SK-N-SH (cell line): ENCODE measurements at regions not wholly inside any gene's neighbourhood (a gene's known extent, or its start where the extent isn't known, plus 50 kb on each side); places are given as distances from the start of the nearest gene placed in this dataset.

Experiments
- CTCF ChIA-PET: fragments of 300-600, 350-600 bp; formaldehyde crosslinking; extraction: SDS; loops from one replicate; lab custom pipeline; 2021; lab: Yijun Ruan, JAX
- POLR2A ChIA-PET: fragments of 350-600 bp; sonication (Branson Sonifier 250); formaldehyde crosslinking; extraction: SDS; loops from one replicate; lab custom pipeline; 2020; ENCODE audit warnings: antibody characterized with exemption, inconsistent platforms; lab: Yijun Ruan, JAX
- DNase-seq: peaks from one replicate; pipeline ENCODE4 v3.0.0; 2012
- H2AFZ ChIP-seq: fragments of 200-600 bp; sonication (generic); 2 replicates; pipeline ENCODE4 v1.8.1; 2016; ENCODE audit warnings: antibody characterized with exemption, mild to moderate bottlenecking, low read depth
- H3F3A ChIP-seq: fragments of 200-600 bp; sonication (generic); replicated peaks from 2 replicates; pipeline ENCODE3; 2016; ENCODE audit warnings: antibody characterized with exemption, mild to moderate bottlenecking; ENCODE audit not compliant: insufficient read depth
- H3K27ac ChIP-seq, 2 experiments: fragments of 200-500 bp in 1 of 2; fragments of 200-600 bp in 1 of 2; sonication (Bioruptor generic) in 1 of 2; sonication (generic), shearing (Covaris generic) in 1 of 2; 2 replicates each; pipeline versions ENCODE4 v1.5.1 to v1.6.1; 2014 to 2016; ENCODE audit warnings: low read depth in 2 of 2, inconsistent platforms in 1 of 2, low read length in 1 of 2, mild to moderate bottlenecking in 1 of 2, mixed read lengths in 1 of 2
- H3K27me3 ChIP-seq: fragments of 200-600 bp; sonication (generic), shearing (Covaris generic); 2 replicates; pipeline ENCODE4 v1.6.1; 2016; ENCODE audit warnings: mixed run types; ENCODE audit not compliant: insufficient read depth
- H3K36me3 ChIP-seq, 2 experiments: fragments of 200-500 bp in 1 of 2; fragments of 200-600 bp in 1 of 2; sonication (Bioruptor generic) in 1 of 2; sonication (generic) in 1 of 2; replicated peaks in 1 of 2; 2 replicates each; pipeline versions ENCODE3 to v1.5.1; 2014 to 2016; ENCODE audit warnings: low read length in 1 of 2, mild to moderate bottlenecking in 1 of 2; ENCODE audit not compliant: insufficient read depth in 2 of 2, control insufficient read depth in 1 of 2
- H3K4me1 ChIP-seq, 2 experiments: fragments of 200-500 bp in 1 of 2; fragments of 200-600 bp in 1 of 2; sonication (Bioruptor generic) in 1 of 2; sonication (generic), shearing (Covaris generic) in 1 of 2; 2 replicates each; pipeline versions ENCODE4 v1.5.1 to v1.6.1; 2014 to 2016; ENCODE audit warnings: low read depth in 1 of 2, low read length in 1 of 2, mixed run types in 1 of 2; ENCODE audit not compliant: insufficient read depth in 2 of 2, control insufficient read depth in 1 of 2
- H3K4me2 ChIP-seq: fragments of 200-600 bp; sonication (generic), shearing (Covaris generic); 2 replicates; pipeline ENCODE4 v1.6.1; 2017; ENCODE audit warnings: mixed run types
- H3K4me3 ChIP-seq, 2 experiments: fragments of 200-500 bp in 1 of 2; fragments of 200-600 bp in 1 of 2; sonication (Bioruptor generic) in 1 of 2; sonication (generic), shearing (Covaris generic) in 1 of 2; 2 replicates each; pipeline versions ENCODE4 v1.5.1 to v1.8.1; 2014 to 2016; ENCODE audit warnings: low read depth in 2 of 2, inconsistent platforms in 1 of 2, low read length in 1 of 2, mild to moderate bottlenecking in 1 of 2, mixed read lengths in 1 of 2, moderate library complexity in 1 of 2
- H3K79me2 ChIP-seq: fragments of 200-600 bp; sonication (generic); 2 replicates; pipeline ENCODE4 v1.8.1; 2017; ENCODE audit warnings: mild to moderate bottlenecking; ENCODE audit not compliant: insufficient read depth
- H3K9ac ChIP-seq: fragments of 200-600 bp; sonication (generic); 2 replicates; pipeline ENCODE4 v1.6.1; 2017; ENCODE audit warnings: mixed run types
- H3K9me2 ChIP-seq: fragments of 200-600 bp; sonication (generic); 2 replicates; pipeline ENCODE4 v1.6.1; 2017; ENCODE audit warnings: mixed run types
- H3K9me3 ChIP-seq: fragments of 200-600 bp; sonication (generic); 2 replicates; pipeline ENCODE4 v1.6.1; 2017; ENCODE audit warnings: mixed run types, mild to moderate bottlenecking, moderate library complexity
- H4K20me1 ChIP-seq: fragments of 200-600 bp; sonication (generic); 2 replicates; pipeline ENCODE4 v1.6.1; 2017; ENCODE audit warnings: mild to moderate bottlenecking, mixed run types; ENCODE audit not compliant: insufficient read depth
- EZH2phosphoT487 ChIP-seq: fragments of 200-600 bp; sonication (generic); IDR thresholded peaks from 2 replicates; pipeline ENCODE4 v1.6.1; 2017; ENCODE audit warnings: low read depth, mixed run types, mild to moderate bottlenecking, antibody characterized with exemption, moderate library complexity, borderline replicate concordance
- FOSL2 ChIP-seq: IDR thresholded peaks from 2 replicates; pipeline ENCODE4 v1.4.0; 2012; ENCODE audit warnings: low read depth, mild to moderate bottlenecking, moderate library complexity, borderline replicate concordance
- JUND ChIP-seq: IDR thresholded peaks from 2 replicates; pipeline ENCODE4 v1.4.0; 2012
- POLR2AphosphoS5 ChIP-seq: IDR thresholded peaks from 2 replicates; pipeline ENCODE4 v1.6.1; 2012; ENCODE audit warnings: low read depth, low read length
- RAD21 ChIP-seq: IDR thresholded peaks from 2 replicates; pipeline ENCODE4 v1.6.1; 2012; ENCODE audit warnings: mild to moderate bottlenecking, low read length
- RXRA ChIP-seq: IDR thresholded peaks from 2 replicates; pipeline ENCODE4 v1.4.0; 2012; ENCODE audit warnings: low read depth, mild to moderate bottlenecking, borderline replicate concordance
- TEAD4 ChIP-seq: IDR thresholded peaks from 2 replicates; pipeline ENCODE4 v1.4.0; 2012; ENCODE audit warnings: mild to moderate bottlenecking, borderline replicate concordance; ENCODE audit not compliant: insufficient read depth
- YY1 ChIP-seq: IDR thresholded peaks from 2 replicates; pipeline ENCODE4 v1.4.0; 2012; ENCODE audit warnings: low read depth, mild to moderate bottlenecking
- WGBS: methylation state at CpG from one replicate; pipeline ENCODE4 v1.1.6; 2017; ENCODE audit warnings: low lambda C conversion rate; 5-methylcytosine and 5-hydroxymethylcytosine counted together
- TF ChIP-seq, protein P1 (sequence below): IDR thresholded peaks from 2 replicates; pipeline ENCODE4 v1.4.0; 2012; ENCODE audit warnings: low read depth, borderline replicate concordance
- TF ChIP-seq, protein P2 (sequence below): fragments of 150-350 bp; IDR thresholded peaks from 2 replicates; pipeline ENCODE4 v1.6.1; 2017; ENCODE audit warnings: antibody characterized with exemption, low read length, low read depth, borderline replicate concordance
- TF ChIP-seq, protein P3 (sequence below): fragments of 150-350 bp; IDR thresholded peaks from 2 replicates; pipeline ENCODE4 v1.6.1; 2016; ENCODE audit warnings: mild to moderate bottlenecking, low read depth, low read length

DNA sequence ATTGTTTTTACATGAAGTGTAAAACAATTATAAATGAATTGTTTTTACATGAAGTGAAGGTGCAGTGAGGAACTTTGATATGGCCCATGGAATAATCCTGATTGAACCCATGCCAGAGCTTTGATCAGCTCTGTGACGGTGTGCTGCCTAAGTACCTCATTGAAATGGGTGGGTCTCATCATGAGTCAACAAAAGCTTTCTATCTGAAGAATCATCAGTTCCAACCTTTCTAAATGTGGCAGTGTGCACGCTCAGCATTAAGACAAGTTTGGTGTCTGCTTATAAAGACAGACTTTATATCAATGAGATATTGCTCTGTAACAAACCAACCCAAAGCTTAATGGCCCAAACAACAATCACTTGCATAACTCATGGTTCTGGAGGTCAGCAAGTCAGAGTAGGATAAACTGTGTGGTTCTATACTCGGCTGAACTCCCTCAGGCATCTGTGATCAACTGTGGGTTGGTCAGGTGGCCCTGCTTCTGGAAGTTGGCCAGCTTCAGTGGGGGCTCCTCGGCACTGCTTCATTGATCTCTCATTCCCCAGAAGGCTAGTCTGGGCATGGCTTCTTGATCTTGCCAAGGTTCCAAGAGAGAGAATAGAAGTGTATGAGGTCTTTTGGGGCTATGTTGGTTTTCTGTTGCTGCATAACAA is 258.0 kb downstream of the LTN1 start:
- H3K9me3 ChIP-seq = no peaks in the 10 kb centered on the region
- TF ChIP-seq RXRA = no peak
- TF ChIP-seq FOSL2 = no peak
- TF ChIP-seq, protein P1, sequence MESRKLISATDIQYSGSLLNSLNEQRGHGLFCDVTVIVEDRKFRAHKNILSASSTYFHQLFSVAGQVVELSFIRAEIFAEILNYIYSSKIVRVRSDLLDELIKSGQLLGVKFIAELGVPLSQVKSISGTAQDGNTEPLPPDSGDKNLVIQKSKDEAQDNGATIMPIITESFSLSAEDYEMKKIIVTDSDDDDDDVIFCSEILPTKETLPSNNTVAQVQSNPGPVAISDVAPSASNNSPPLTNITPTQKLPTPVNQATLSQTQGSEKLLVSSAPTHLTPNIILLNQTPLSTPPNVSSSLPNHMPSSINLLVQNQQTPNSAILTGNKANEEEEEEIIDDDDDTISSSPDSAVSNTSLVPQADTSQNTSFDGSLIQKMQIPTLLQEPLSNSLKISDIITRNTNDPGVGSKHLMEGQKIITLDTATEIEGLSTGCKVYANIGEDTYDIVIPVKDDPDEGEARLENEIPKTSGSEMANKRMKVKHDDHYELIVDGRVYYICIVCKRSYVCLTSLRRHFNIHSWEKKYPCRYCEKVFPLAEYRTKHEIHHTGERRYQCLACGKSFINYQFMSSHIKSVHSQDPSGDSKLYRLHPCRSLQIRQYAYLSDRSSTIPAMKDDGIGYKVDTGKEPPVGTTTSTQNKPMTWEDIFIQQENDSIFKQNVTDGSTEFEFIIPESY = no peak
- no peak for TF ChIP-seq EZH2phosphoT487
- TF ChIP-seq, protein P2, sequence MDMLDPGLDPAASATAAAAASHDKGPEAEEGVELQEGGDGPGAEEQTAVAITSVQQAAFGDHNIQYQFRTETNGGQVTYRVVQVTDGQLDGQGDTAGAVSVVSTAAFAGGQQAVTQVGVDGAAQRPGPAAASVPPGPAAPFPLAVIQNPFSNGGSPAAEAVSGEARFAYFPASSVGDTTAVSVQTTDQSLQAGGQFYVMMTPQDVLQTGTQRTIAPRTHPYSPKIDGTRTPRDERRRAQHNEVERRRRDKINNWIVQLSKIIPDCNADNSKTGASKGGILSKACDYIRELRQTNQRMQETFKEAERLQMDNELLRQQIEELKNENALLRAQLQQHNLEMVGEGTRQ = no peak
- TF ChIP-seq, protein P3, sequence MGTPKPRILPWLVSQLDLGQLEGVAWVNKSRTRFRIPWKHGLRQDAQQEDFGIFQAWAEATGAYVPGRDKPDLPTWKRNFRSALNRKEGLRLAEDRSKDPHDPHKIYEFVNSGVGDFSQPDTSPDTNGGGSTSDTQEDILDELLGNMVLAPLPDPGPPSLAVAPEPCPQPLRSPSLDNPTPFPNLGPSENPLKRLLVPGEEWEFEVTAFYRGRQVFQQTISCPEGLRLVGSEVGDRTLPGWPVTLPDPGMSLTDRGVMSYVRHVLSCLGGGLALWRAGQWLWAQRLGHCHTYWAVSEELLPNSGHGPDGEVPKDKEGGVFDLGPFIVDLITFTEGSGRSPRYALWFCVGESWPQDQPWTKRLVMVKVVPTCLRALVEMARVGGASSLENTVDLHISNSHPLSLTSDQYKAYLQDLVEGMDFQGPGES = no peak
- ChIA-PET CTCF (interaction anchor here (1.2 to 4.4 kb wide), 2 partner anchors 11 to 398 kb away, joined by 3 to 33 read pairs; no protein-coding TSS in a partner anchor), POLR2A (no interaction called here)
- no peaks in the 10 kb centered on the region for H3K27me3 ChIP-seq
- no peak for DNase-seq
- no peak overlapping the region for H2AFZ ChIP-seq
- no peak overlapping the region for H3K9ac ChIP-seq
- H3K27ac ChIP-seq = no peak overlapping the region
- H3K4me3 ChIP-seq = no peak overlapping the region
- no peaks in the 10 kb centered on the region for H3K9me2 ChIP-seq
- peaks cover 0 to 2% of the 10 kb centered on the region in 2 experiments; a peak in 1 of 4 replicates for H3K4me1 ChIP-seq
- no peak overlapping the region for H3K4me2 ChIP-seq
- 81% methylated on average over 2 of the region's 4 CpGs for WGBS
- no peaks in the 10 kb centered on the region for H3K36me3 ChIP-seq
- H3F3A ChIP-seq = no peaks in the 10 kb centered on the region
- H4K20me1 ChIP-seq = no peaks in the 10 kb centered on the region
- no peaks in the 10 kb centered on the region for H3K79me2 ChIP-seq

DNA sequence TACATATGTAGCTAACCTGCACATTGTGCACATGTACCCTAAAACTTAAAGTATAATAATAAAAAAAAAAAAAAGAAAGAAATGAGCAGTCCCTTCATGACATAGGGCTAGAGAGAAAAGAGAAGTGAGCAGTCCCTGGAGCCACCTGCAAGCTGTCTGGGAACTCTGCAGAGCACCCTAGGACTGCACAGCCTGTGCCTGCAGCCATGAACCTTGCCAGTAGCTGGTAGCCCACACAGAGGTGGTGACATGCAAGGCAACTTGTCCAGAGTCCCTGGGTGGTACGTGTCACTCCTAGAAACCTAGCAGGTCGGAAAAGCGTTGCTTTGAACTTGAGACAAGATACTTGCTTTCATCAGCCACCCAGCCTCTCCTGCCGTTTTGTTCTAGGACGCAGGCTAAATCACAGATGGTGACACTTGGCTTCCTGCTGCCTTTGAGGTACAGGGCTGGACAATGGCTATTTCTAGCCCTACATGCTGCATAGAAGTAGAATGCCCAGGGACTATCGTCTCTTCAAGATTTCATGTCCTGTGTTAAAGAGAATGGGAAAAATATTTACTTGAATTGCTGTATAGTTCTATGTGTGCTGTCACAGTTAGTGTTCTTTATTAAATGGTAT is 260.9 kb downstream of the LTN1 start:
- no peak for DNase-seq
- 96% methylated on average over 6 of the region's 6 CpGs for WGBS
- H3K4me3 ChIP-seq = no peak overlapping the region

More for the DNA sequence above, 260.9 kb downstream of the LTN1 start:
- H3K27ac ChIP-seq = no peak overlapping the region
- H3K79me2 ChIP-seq = no peaks in the 10 kb centered on the region
- H3K9me3 ChIP-seq = no peaks in the 10 kb centered on the region
- no peak for TF ChIP-seq TEAD4
- no peak for TF ChIP-seq FOSL2
- TF ChIP-seq, protein P2 = no peak
- no peak for TF ChIP-seq JUND
- no peak for TF ChIP-seq RAD21
- TF ChIP-seq YY1 = no peak
- no peak for TF ChIP-seq POLR2AphosphoS5
- no peaks in the 10 kb centered on the region for H3K36me3 ChIP-seq
- H3K4me2 ChIP-seq = no peak overlapping the region
- no peaks in the 10 kb centered on the region for H3K9me2 ChIP-seq
- H3K4me1 ChIP-seq = peaks cover 0 to 2% of the 10 kb centered on the region in 2 experiments; a peak in 1 of 4 replicates
- ChIA-PET POLR2A (no interaction called here), CTCF (interaction anchor here (1.8 kb wide), 1 partner anchor 14 kb away, joined by 6 read pairs; no protein-coding TSS in a partner anchor)
- no peaks in the 10 kb centered on the region for H3F3A ChIP-seq
- H2AFZ ChIP-seq = no peak overlapping the region
- no peaks in the 10 kb centered on the region for H4K20me1 ChIP-seq
- H3K9ac ChIP-seq = no peak overlapping the region
- H3K27me3 ChIP-seq = no peaks in the 10 kb centered on the region
